Stimulated activated CD4-positive, alpha-beta T cell treated with anti-CD3 and anti-CD28 coated beads, Interleukin-1b, Interleukin-23, amount 100 ng/mL, for 1 hour (primary cell): ENCODE measurements at regions not wholly inside any gene's neighbourhood (a gene's known extent, or its start where the extent isn't known, plus 50 kb on each side); places are given as distances from the start of the nearest gene placed in this dataset.

ENCODE experiments used
- DNase-seq, 2 donors: peaks; one replicate each; pipeline ENCODE4 v3.0.0-alpha.2; 2020; ENCODE audit warnings: low read depth in 2 of 2

GRCh38 chr2:204431529-204431928 lies 113.7 kb upstream of the PARD3B start:
- no peak for DNase-seq

- no peak for DNase-seq
Observed at GRCh38 chr2:204432196-204432595, 113.1 kb upstream of the PARD3B start.

- DNase-seq = no peak
Observed at GRCh38 chr2:204434660-204435462, 110.4 kb upstream of the PARD3B start.

GRCh38 chr2:204436230-204436629 lies 109.0 kb upstream of the PARD3B start:
- DNase-seq = no peak

GRCh38 chr2:204437408-204437807 lies 107.9 kb upstream of the PARD3B start:
- DNase-seq = no peak

- no peak for DNase-seq
Observed at GRCh38 chr2:204437815-204438756, 107.2 kb upstream of the PARD3B start.

- no peak for DNase-seq
Observed at GRCh38 chr2:204441316-204441715, 104.0 kb upstream of the PARD3B start.

GRCh38 chr2:204445149-204445548 lies 100.1 kb upstream of the PARD3B start:
- no peak for DNase-seq

- no peak for DNase-seq
Observed at GRCh38 chr2:204447722-204448121, 97.6 kb upstream of the PARD3B start.

GRCh38 chr2:204449977-204450376 lies 95.3 kb upstream of the PARD3B start:
- no peak for DNase-seq

- no peak for DNase-seq
Observed at GRCh38 chr2:204451766-204452165, 93.5 kb upstream of the PARD3B start.

GRCh38 chr2:204452464-204453023 lies 92.7 kb upstream of the PARD3B start:
- DNase-seq = no peak

GRCh38 chr2:204453730-204454167 lies 91.5 kb upstream of the PARD3B start:
- DNase-seq = no peak

- no peak for DNase-seq
Observed at GRCh38 chr2:204454672-204455380, 90.4 kb upstream of the PARD3B start.

GRCh38 chr2:204468746-204469429 lies 76.4 kb upstream of the PARD3B start:
- no peak for DNase-seq

GRCh38 chr2:204470178-204470620 lies 75.1 kb upstream of the PARD3B start:
- DNase-seq = no peak

GRCh38 chr2:204470621-204471196 lies 74.6 kb upstream of the PARD3B start:
- no peak for DNase-seq

GRCh38 chr2:204472375-204472774 lies 72.9 kb upstream of the PARD3B start:
- DNase-seq = no peak

GRCh38 chr2:204473224-204473623 lies 72.1 kb upstream of the PARD3B start:
- DNase-seq = no peak

- no peak for DNase-seq
Observed at GRCh38 chr2:204475399-204475798, 69.9 kb upstream of the PARD3B start.
